Epithelial cell of proximal tubule (primary cell): ENCODE measurements at regions not wholly inside any gene's neighbourhood (a gene's known extent, or its start where the extent isn't known, plus 50 kb on each side); places are given as distances from the start of the nearest gene placed in this dataset.
"Not testable (repeated sequence)": the region's sequence is repeated elsewhere in the genome, so short reads cannot be mapped to it uniquely, and the experiment has no call there.

ENCODE experiments used
- DNase-seq: peaks from one replicate; pipeline ENCODE4 v3.0.0-alpha.2; 2011; ENCODE audit warnings: low read depth
- H3K4me3 ChIP-seq: 2 replicates; pipeline ENCODE4 v1.5.1; 2011; ENCODE audit warnings: low read depth, mild to moderate bottlenecking, low read length
- CTCF ChIP-seq: conservative IDR thresholded peaks from 2 replicates; pipeline ENCODE4 v1.5.1; 2012; ENCODE audit warnings: low read depth, mild to moderate bottlenecking, low read length

- H3K4me3 ChIP-seq = no peak overlapping the region
- no peak for DNase-seq
- TF ChIP-seq CTCF = no peak
Observed at GRCh38 chr1:187991944-187992343, 1163.2 kb downstream of the PLA2G4A start.

GRCh38 chr1:187996780-187997179 lies 1168.0 kb downstream of the PLA2G4A start:
- no peak overlapping the region for H3K4me3 ChIP-seq
- no peak for DNase-seq
- TF ChIP-seq CTCF = no peak

GRCh38 chr1:187999973-188000372 lies 1171.2 kb downstream of the PLA2G4A start:
- peak; percentile 65 for TF ChIP-seq CTCF
- H3K4me3 ChIP-seq = no peak overlapping the region
- DNase-seq = no peak

GRCh38 chr1:188003687-188004086 lies 1174.9 kb downstream of the PLA2G4A start:
- not testable (repeated sequence) for H3K4me3 ChIP-seq, DNase-seq

GRCh38 chr1:188004849-188005248 lies 1176.1 kb downstream of the PLA2G4A start:
- TF ChIP-seq CTCF = no peak
- no peak for DNase-seq
- no peak overlapping the region for H3K4me3 ChIP-seq

- no peak for TF ChIP-seq CTCF
- H3K4me3 ChIP-seq = no peak overlapping the region
- no peak for DNase-seq
Observed at GRCh38 chr1:188006354-188006753, 1177.6 kb downstream of the PLA2G4A start.

- DNase-seq, H3K4me3 ChIP-seq: not testable (repeated sequence)
Observed at GRCh38 chr1:188013222-188013849, 1184.6 kb downstream of the PLA2G4A start.

GRCh38 chr1:188017921-188018320 lies 1189.2 kb downstream of the PLA2G4A start:
- no peak for DNase-seq
- TF ChIP-seq CTCF = no peak

More at GRCh38 chr1:188017921-188018320, 1189.2 kb downstream of the PLA2G4A start:
- H3K4me3 ChIP-seq = no peak overlapping the region
